HFFc6 (cell line): ENCODE measurements at regions not wholly inside any gene's neighbourhood (a gene's known extent, or its start where the extent isn't known, plus 50 kb on each side); places are given as distances from the start of the nearest gene placed in this dataset.

ENCODE experiments used
- DNase-seq: peaks from one replicate; pipeline ENCODE4 v3.0.0-alpha.2; 2018
- H3K27ac Mint-ChIP-seq: 2 replicates; pipeline ENCODE4 v1.8.0; 2020; ENCODE audit warnings: mild to moderate bottlenecking, mixed read lengths
- H3K27me3 Mint-ChIP-seq: 2 replicates; pipeline ENCODE4 v1.8.0; 2021; ENCODE audit warnings: mild to moderate bottlenecking, moderate library complexity, mixed read lengths; ENCODE audit not compliant: insufficient read depth
- H3K36me3 Mint-ChIP-seq: 2 replicates; pipeline ENCODE4 v1.8.0; 2021; ENCODE audit warnings: low read depth, mixed read lengths
- H3K4me1 Mint-ChIP-seq: 2 replicates; pipeline ENCODE4 v1.8.0; 2020; ENCODE audit warnings: low read depth, mixed read lengths
- H3K4me3 Mint-ChIP-seq: 2 replicates; pipeline ENCODE4 v1.8.0; 2020; ENCODE audit warnings: mild to moderate bottlenecking, moderate library complexity, mixed read lengths
- H3K9me3 Mint-ChIP-seq: 2 replicates; pipeline ENCODE4 v1.8.0; 2020; ENCODE audit warnings: mild to moderate bottlenecking, mixed read lengths
- CTCF ChIP-seq: fragments of 200-600 bp; sonication (generic); IDR thresholded peaks from 2 replicates; pipeline ENCODE4 v1.5.0; 2021; ENCODE audit warnings: antibody characterized with exemption, mild to moderate bottlenecking

- Mint-ChIP-seq H3K27ac (no peak overlapping the region), H3K9me3 (peaks cover 33% of the 10 kb centered on the region; the same call in 1 of the 2 replicates), H3K4me3 (no peak overlapping the region), H3K36me3 (no peaks in the 10 kb centered on the region), H3K4me1 (peaks cover 15% of the 10 kb centered on the region), H3K27me3 (peaks cover 6% of the 10 kb centered on the region)
- no peak for TF ChIP-seq CTCF
- DNase-seq, result no peak
Observed at GRCh38 chr14:26199096-26199495, 398.7 kb downstream of the NOVA1 start.

GRCh38 chr14:26194816-26195215, 403.0 kb downstream of the NOVA1 start:
- H3K27ac Mint-ChIP-seq, result no peak overlapping the region
- no peak for TF ChIP-seq CTCF
- no peak for DNase-seq

GRCh38 chr14:26191671-26192070, 406.2 kb downstream of the NOVA1 start:
- peaks cover 34% of the 10 kb centered on the region for H3K9me3 Mint-ChIP-seq
- TF ChIP-seq CTCF, result no peak
- H3K36me3 Mint-ChIP-seq, result no peaks in the 10 kb centered on the region
- peaks cover 3% of the 10 kb centered on the region; the same call in 1 of the 2 replicates for H3K27me3 Mint-ChIP-seq
- no peak for DNase-seq
- H3K27ac Mint-ChIP-seq, result no peak overlapping the region
- H3K4me1 Mint-ChIP-seq, result no peaks in the 10 kb centered on the region
- H3K4me3 Mint-ChIP-seq, result no peak overlapping the region

More at GRCh38 chr14:26194816-26195215, 403.0 kb downstream of the NOVA1 start:
- Mint-ChIP-seq H3K4me1 (peaks cover 6% of the 10 kb centered on the region; the same call in 1 of the 2 replicates), H3K36me3 (no peaks in the 10 kb centered on the region), H3K9me3 (peaks cover 30% of the 10 kb centered on the region), H3K4me3 (no peak overlapping the region), H3K27me3 (peaks cover 3% of the 10 kb centered on the region; the same call in 1 of the 2 replicates)

GRCh38 chr14:26191123-26191522, 406.7 kb downstream of the NOVA1 start:
- Mint-ChIP-seq H3K4me3 (no peak overlapping the region), H3K4me1 (no peaks in the 10 kb centered on the region), H3K27me3 (peaks cover 3% of the 10 kb centered on the region; the same call in 1 of the 2 replicates), H3K36me3 (no peaks in the 10 kb centered on the region), H3K9me3 (peaks cover 29% of the 10 kb centered on the region), H3K27ac (no peak overlapping the region)
- no peak for DNase-seq
- no peak for TF ChIP-seq CTCF

GRCh38 chr14:26190646-26191045, 407.2 kb downstream of the NOVA1 start:
- Mint-ChIP-seq H3K36me3 (no peaks in the 10 kb centered on the region), H3K4me1 (no peaks in the 10 kb centered on the region), H3K4me3 (no peak overlapping the region), H3K27ac (no peak overlapping the region), H3K9me3 (peaks cover 29% of the 10 kb centered on the region), H3K27me3 (peaks cover 3% of the 10 kb centered on the region; the same call in 1 of the 2 replicates)
- no peak for DNase-seq
- no peak for TF ChIP-seq CTCF
